Osteoblast (primary cell): ENCODE measurements at regions not wholly inside any gene's neighbourhood (a gene's known extent, or its start where the extent isn't known, plus 50 kb on each side); places are given as distances from the start of the nearest gene placed in this dataset.

Experiments
- DNase-seq: peaks from one replicate; pipeline ENCODE4 v3.0.0; 2011; ENCODE audit warnings: low spot score, mixed read lengths; ENCODE audit not compliant: insufficient read length; ENCODE audit errors: missing footprints
- H2AFZ ChIP-seq: 2 replicates; pipeline ENCODE4 v1.6.0; 2011; ENCODE audit warnings: mild to moderate bottlenecking, low read length
- H3K27ac ChIP-seq: 2 replicates; pipeline ENCODE4 v1.5.1; 2011; ENCODE audit warnings: mild to moderate bottlenecking, low read depth, low read length, moderate library complexity
- H3K27me3 ChIP-seq: 2 replicates; pipeline ENCODE4 v1.6.0; 2012; ENCODE audit warnings: mild to moderate bottlenecking, control low read depth, inconsistent platforms, low read length, moderate library complexity; ENCODE audit not compliant: insufficient read depth
- H3K36me3 ChIP-seq: 2 replicates; pipeline ENCODE4 v1.5.1; 2011; ENCODE audit warnings: mild to moderate bottlenecking, low read length, control low read depth, moderate library complexity; ENCODE audit not compliant: insufficient read depth
- H3K4me1 ChIP-seq: 2 replicates; pipeline ENCODE4 v1.5.1; 2011; ENCODE audit warnings: mild to moderate bottlenecking, low read length, control low read depth, moderate library complexity; ENCODE audit not compliant: insufficient read depth
- H3K4me2 ChIP-seq: 2 replicates; pipeline ENCODE4 v1.6.0; 2011; ENCODE audit warnings: mild to moderate bottlenecking, low read length; ENCODE audit not compliant: insufficient read depth
- H3K4me3 ChIP-seq: fragments of 200-600 bp; sonication (generic); 3 replicates; pipeline ENCODE4 v1.5.1; 2012; ENCODE audit warnings: mild to moderate bottlenecking, low read length, inconsistent platforms; ENCODE audit not compliant: insufficient read depth
- H3K79me2 ChIP-seq: 2 replicates; pipeline ENCODE4 v1.6.0; 2012; ENCODE audit warnings: mild to moderate bottlenecking, low read length, control low read depth, inconsistent platforms; ENCODE audit not compliant: insufficient read depth
- H3K9me3 ChIP-seq: 2 replicates; pipeline ENCODE4 v1.5.1; 2011; ENCODE audit warnings: low read depth, low read length, control low read depth
- H4K20me1 ChIP-seq: 2 replicates; pipeline ENCODE4 v1.6.0; 2012; ENCODE audit warnings: mild to moderate bottlenecking, low read length, control low read depth; ENCODE audit not compliant: insufficient read depth
- TF ChIP-seq, protein P1 (sequence below): IDR thresholded peaks from 2 replicates; pipeline ENCODE4 v1.5.1; 2011; ENCODE audit warnings: mild to moderate bottlenecking, low read depth, low read length, moderate library complexity; ENCODE audit errors: extremely low read depth

DNA sequence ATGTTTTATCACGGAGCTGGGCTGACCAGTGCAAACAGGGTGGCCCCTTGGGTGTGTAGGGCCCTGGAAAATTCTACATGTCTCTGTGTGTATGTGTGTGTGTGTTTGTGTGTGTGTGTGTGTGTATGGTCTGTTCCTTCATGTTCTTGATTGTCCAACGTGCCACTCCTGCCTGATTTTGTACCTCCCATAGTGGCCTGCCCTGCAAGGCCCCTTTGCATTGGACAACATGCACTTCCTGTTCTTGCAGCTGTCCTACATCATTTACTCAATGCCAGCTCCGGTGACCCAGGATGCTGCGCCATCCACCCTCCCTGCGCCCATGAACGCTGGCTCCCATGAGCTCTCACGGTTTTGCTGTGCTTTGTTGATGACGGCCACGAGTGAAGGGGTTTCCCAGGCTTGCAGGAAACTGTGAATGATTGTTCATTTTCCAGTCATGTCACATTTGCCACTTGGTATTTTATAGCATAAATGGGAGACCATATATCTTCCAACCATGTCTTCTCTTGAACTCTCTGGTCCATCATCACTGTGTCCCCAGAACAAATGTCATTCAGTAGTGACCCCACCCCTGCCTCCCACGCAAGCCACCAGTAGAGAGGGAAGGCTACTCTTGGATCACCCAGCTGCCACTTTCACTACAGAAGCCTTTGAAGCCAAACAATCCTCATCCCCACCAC, 69.7 kb upstream of the NCK2 start:
- H3K27me3 ChIP-seq, result peaks cover 2% of the 10 kb centered on the region
- TF ChIP-seq, protein P1, sequence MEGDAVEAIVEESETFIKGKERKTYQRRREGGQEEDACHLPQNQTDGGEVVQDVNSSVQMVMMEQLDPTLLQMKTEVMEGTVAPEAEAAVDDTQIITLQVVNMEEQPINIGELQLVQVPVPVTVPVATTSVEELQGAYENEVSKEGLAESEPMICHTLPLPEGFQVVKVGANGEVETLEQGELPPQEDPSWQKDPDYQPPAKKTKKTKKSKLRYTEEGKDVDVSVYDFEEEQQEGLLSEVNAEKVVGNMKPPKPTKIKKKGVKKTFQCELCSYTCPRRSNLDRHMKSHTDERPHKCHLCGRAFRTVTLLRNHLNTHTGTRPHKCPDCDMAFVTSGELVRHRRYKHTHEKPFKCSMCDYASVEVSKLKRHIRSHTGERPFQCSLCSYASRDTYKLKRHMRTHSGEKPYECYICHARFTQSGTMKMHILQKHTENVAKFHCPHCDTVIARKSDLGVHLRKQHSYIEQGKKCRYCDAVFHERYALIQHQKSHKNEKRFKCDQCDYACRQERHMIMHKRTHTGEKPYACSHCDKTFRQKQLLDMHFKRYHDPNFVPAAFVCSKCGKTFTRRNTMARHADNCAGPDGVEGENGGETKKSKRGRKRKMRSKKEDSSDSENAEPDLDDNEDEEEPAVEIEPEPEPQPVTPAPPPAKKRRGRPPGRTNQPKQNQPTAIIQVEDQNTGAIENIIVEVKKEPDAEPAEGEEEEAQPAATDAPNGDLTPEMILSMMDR, result no peak
- H3K4me2 ChIP-seq, result no peak overlapping the region
- no peak overlapping the region for H3K4me3 ChIP-seq
- no peak overlapping the region for H2AFZ ChIP-seq
- no peaks in the 10 kb centered on the region for H3K9me3 ChIP-seq
- H3K36me3 ChIP-seq, result no peaks in the 10 kb centered on the region
- H3K27ac ChIP-seq, result no peak overlapping the region
- no peaks in the 10 kb centered on the region for H3K4me1 ChIP-seq
- no peaks in the 10 kb centered on the region for H4K20me1 ChIP-seq
- no peak for DNase-seq
- no peaks in the 10 kb centered on the region for H3K79me2 ChIP-seq

DNA sequence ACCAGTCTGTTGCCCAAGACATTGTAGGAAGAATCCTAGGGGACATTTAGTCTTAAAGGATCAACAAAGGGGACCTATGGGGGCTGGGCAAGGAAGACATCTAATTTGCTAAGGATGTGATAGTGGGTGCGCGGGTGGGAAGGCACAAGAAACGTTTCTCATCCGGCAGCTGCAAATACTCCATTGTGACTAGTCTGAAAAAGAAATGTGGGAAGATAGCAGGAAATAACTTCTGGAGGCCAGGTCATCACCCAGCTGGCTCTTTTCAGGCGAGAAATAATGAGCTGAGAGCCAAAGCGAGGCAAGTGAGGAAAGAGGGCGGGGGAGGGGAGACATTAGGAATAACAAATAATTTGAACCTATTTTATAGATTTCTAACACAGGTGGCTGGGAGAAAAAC, 70.3 kb upstream of the NCK2 start:
- H3K4me1 ChIP-seq, result no peaks in the 10 kb centered on the region
- no peaks in the 10 kb centered on the region for H3K9me3 ChIP-seq
- no peak overlapping the region for H3K4me3 ChIP-seq

DNA sequence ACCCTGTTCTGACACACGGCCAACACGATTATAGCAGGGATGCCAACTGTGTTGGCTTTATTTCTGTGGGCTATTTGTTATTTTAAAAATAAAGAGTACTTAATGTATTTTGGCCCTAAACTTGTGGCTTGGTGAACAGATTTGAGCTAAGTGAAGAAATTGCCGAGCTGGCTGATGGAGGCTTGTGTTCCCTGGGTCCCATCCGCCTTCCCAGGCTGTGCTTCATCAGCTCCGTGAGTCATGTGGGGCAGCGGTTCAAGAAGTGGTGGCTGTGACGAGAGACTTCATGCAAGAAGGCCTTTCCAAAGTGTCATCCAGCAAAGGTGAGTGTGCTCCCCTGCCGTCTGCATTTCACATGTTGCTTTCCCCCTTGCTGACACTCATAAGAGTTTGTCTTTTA, 73.6 kb upstream of the NCK2 start:
- H3K36me3 ChIP-seq, result no peaks in the 10 kb centered on the region
- no peaks in the 10 kb centered on the region for H3K4me1 ChIP-seq
- H3K4me3 ChIP-seq, result no peak overlapping the region
- H3K27ac ChIP-seq, result no peak overlapping the region
- H3K9me3 ChIP-seq, result no peaks in the 10 kb centered on the region
- TF ChIP-seq, protein P1, result no peak
- no peak for DNase-seq
- no peaks in the 10 kb centered on the region for H3K79me2 ChIP-seq
- no peaks in the 10 kb centered on the region for H3K27me3 ChIP-seq
- H2AFZ ChIP-seq, result no peak overlapping the region
- H3K4me2 ChIP-seq, result no peak overlapping the region
- no peaks in the 10 kb centered on the region for H4K20me1 ChIP-seq

More for the DNA sequence above, 70.3 kb upstream of the NCK2 start:
- TF ChIP-seq, protein P1, result no peak
- peaks cover 2% of the 10 kb centered on the region for H3K27me3 ChIP-seq
- no peaks in the 10 kb centered on the region for H3K79me2 ChIP-seq
- no peak overlapping the region for H3K4me2 ChIP-seq
- H2AFZ ChIP-seq, result no peak overlapping the region
- H3K27ac ChIP-seq, result no peak overlapping the region
- no peak for DNase-seq
- H4K20me1 ChIP-seq, result no peaks in the 10 kb centered on the region
- H3K36me3 ChIP-seq, result no peaks in the 10 kb centered on the region

DNA sequence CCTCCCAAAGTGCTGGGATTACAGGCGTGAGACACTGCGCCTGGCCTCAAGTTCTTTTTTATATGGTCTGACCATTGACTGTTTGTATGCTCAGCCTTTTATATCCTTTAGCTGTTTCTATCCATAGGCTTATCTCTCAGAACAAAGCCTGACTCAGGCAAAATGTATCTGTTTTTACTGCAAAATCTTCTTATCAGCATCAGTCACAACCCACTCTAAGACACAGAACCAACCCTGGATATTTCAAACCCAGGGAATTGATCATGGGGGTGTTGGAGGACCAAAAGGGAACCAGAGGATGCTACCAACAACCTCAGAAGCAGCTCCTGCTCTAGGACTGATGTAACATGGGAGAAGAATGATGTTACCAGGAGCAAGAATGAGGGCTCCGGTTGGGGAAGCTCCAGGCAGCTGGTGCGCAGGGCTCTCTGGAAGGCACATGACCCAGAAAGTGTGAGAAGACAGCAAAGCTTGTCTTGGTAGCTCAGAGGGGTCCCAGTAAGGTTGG, 75.3 kb upstream of the NCK2 start:
- Histone ChIP-seq H2AFZ (no peak overlapping the region), H3K79me2 (no peaks in the 10 kb centered on the region), H3K36me3 (no peaks in the 10 kb centered on the region), H3K4me2 (no peak overlapping the region), H4K20me1 (no peaks in the 10 kb centered on the region), H3K9me3 (peaks cover 3% of the 10 kb centered on the region), H3K27me3 (no peaks in the 10 kb centered on the region), H3K27ac (no peak overlapping the region), H3K4me3 (no peak overlapping the region), H3K4me1 (no peaks in the 10 kb centered on the region)
- no peak for DNase-seq
- TF ChIP-seq, protein P1, result no peak
